Central memory CD8-positive, alpha-beta T cell (primary cell): ENCODE measurements at regions not wholly inside any gene's neighbourhood (a gene's known extent, or its start where the extent isn't known, plus 50 kb on each side); places are given as distances from the start of the nearest gene placed in this dataset.
"Not testable (repeated sequence)": the region's sequence is repeated elsewhere in the genome, so short reads cannot be mapped to it uniquely, and the experiment has no call there.

Experiments
- ATAC-seq: fragments of 150-1000 bp; cut with Tn5 transposase; replicated peaks from 2 replicates; pipeline ENCODE4 v1.10.0; 2022; ENCODE audit warnings: mild to moderate bottlenecking, moderate FRiP score, moderate number of reproducible peaks; ENCODE audit not compliant: poor library complexity, severe bottlenecking; ENCODE audit errors: extremely low read depth
- DNase-seq, 2 donors: peaks; one replicate each; pipeline ENCODE4 v3.0.0; 2021; ENCODE audit warnings: low spot score in 2 of 2
- H3K27ac Mint-ChIP-seq: one replicate; pipeline ENCODE4 v1.8.0; 2022; ENCODE audit warnings: low read depth, mild to moderate bottlenecking, moderate library complexity, mixed read lengths
- H3K27me3 Mint-ChIP-seq: one replicate; pipeline ENCODE4 v1.8.0; 2022; ENCODE audit warnings: mixed read lengths
- H3K36me3 Mint-ChIP-seq: one replicate; pipeline ENCODE4 v1.8.0; 2022; ENCODE audit warnings: mild to moderate bottlenecking, moderate library complexity, mixed read lengths; ENCODE audit not compliant: insufficient read depth
- H3K4me1 Mint-ChIP-seq: one replicate; pipeline ENCODE4 v1.8.0; 2022; ENCODE audit warnings: mixed read lengths
- H3K4me3 Mint-ChIP-seq: one replicate; pipeline ENCODE4 v1.8.0; 2022; ENCODE audit warnings: mild to moderate bottlenecking, moderate library complexity, mixed read lengths
- H3K9me3 Mint-ChIP-seq: one replicate; pipeline ENCODE4 v1.8.0; 2022; ENCODE audit warnings: mixed read lengths

- no peak for ATAC-seq
- no peak for DNase-seq
- H3K27ac Mint-ChIP-seq: peak overlapping the region; percentile 46
- no peaks in the 10 kb centered on the region for H3K9me3 Mint-ChIP-seq
- H3K36me3 Mint-ChIP-seq: peaks cover 4% of the 10 kb centered on the region
- no peaks in the 10 kb centered on the region for H3K27me3 Mint-ChIP-seq
- H3K4me1 Mint-ChIP-seq: peaks cover 65% of the 10 kb centered on the region
- no peak overlapping the region for H3K4me3 Mint-ChIP-seq
Measured at GRCh38 chrX:65921363-65921762, 118.5 kb downstream of the VSIG4 start.

GRCh38 chrX:65920620-65921019, 119.3 kb downstream of the VSIG4 start:
- Mint-ChIP-seq H3K9me3 (no peaks in the 10 kb centered on the region), H3K27me3 (no peaks in the 10 kb centered on the region), H3K36me3 (peaks cover 4% of the 10 kb centered on the region), H3K27ac (no peak overlapping the region), H3K4me3 (no peak overlapping the region), H3K4me1 (peaks cover 58% of the 10 kb centered on the region)
- DNase-seq: no peak
- no peak for ATAC-seq

- Mint-ChIP-seq H3K27ac (no peak overlapping the region), H3K27me3 (no peaks in the 10 kb centered on the region), H3K4me3 (no peak overlapping the region), H3K36me3 (no peaks in the 10 kb centered on the region), H3K4me1 (no peaks in the 10 kb centered on the region), H3K9me3 (no peaks in the 10 kb centered on the region)
- DNase-seq (no peak), ATAC-seq (no peak)
Measured at GRCh38 chrX:65910899-65911298, 129.0 kb downstream of the VSIG4 start.

- no peaks in the 10 kb centered on the region for H3K36me3 Mint-ChIP-seq
- no peak overlapping the region for H3K27ac Mint-ChIP-seq
- peaks cover 12% of the 10 kb centered on the region for H3K4me1 Mint-ChIP-seq
- DNase-seq (no peak), ATAC-seq (no peak)
- no peaks in the 10 kb centered on the region for H3K9me3 Mint-ChIP-seq
- no peak overlapping the region for H3K4me3 Mint-ChIP-seq
- no peaks in the 10 kb centered on the region for H3K27me3 Mint-ChIP-seq
Measured at GRCh38 chrX:65903750-65904149, 136.1 kb downstream of the VSIG4 start.

- H3K4me3 Mint-ChIP-seq: no peak overlapping the region
- no peak for DNase-seq
- ATAC-seq: no peak
- no peaks in the 10 kb centered on the region for H3K9me3 Mint-ChIP-seq
- peaks cover 12% of the 10 kb centered on the region for H3K4me1 Mint-ChIP-seq
- H3K27me3 Mint-ChIP-seq: no peaks in the 10 kb centered on the region
- H3K27ac Mint-ChIP-seq: no peak overlapping the region
- H3K36me3 Mint-ChIP-seq: no peaks in the 10 kb centered on the region
Measured at GRCh38 chrX:65902011-65902410, 137.9 kb downstream of the VSIG4 start.

GRCh38 chrX:65900850-65901844, 138.7 kb downstream of the VSIG4 start:
- Mint-ChIP-seq H3K27me3 (no peaks in the 10 kb centered on the region), H3K36me3 (no peaks in the 10 kb centered on the region), H3K4me3 (no peak overlapping the region), H3K9me3 (no peaks in the 10 kb centered on the region), H3K27ac (no peak overlapping the region), H3K4me1 (peaks cover 12% of the 10 kb centered on the region)
- DNase-seq: no peak
- no peak for ATAC-seq

- Mint-ChIP-seq H3K4me1 (peaks cover 33% of the 10 kb centered on the region), H3K36me3 (peaks cover 2% of the 10 kb centered on the region), H3K9me3 (no peaks in the 10 kb centered on the region), H3K27me3 (no peaks in the 10 kb centered on the region), H3K27ac (no peak overlapping the region), H3K4me3 (no peak overlapping the region)
- DNase-seq (peak; percentile 12 to 16), ATAC-seq (peak; percentile 43)
Measured at GRCh38 chrX:65894133-65894532, 145.7 kb downstream of the VSIG4 start.

GRCh38 chrX:65891817-65892216, 148.1 kb downstream of the VSIG4 start:
- Mint-ChIP-seq H3K27ac (peak overlapping the region; percentile 2), H3K4me3 (peak overlapping the region; percentile 55), H3K4me1 (peaks cover 33% of the 10 kb centered on the region)
- DNase-seq, ATAC-seq, H3K27me3 Mint-ChIP-seq, H3K9me3 Mint-ChIP-seq, H3K36me3 Mint-ChIP-seq: not testable (repeated sequence)

GRCh38 chrX:65888150-65888549, 151.7 kb downstream of the VSIG4 start:
- peaks cover 27% of the 10 kb centered on the region for H3K4me1 Mint-ChIP-seq
- H3K27me3 Mint-ChIP-seq, DNase-seq, ATAC-seq, H3K27ac Mint-ChIP-seq, H3K4me3 Mint-ChIP-seq, H3K9me3 Mint-ChIP-seq, H3K36me3 Mint-ChIP-seq: not testable (repeated sequence)

GRCh38 chrX:65883556-65883955, 156.3 kb downstream of the VSIG4 start:
- H3K36me3 Mint-ChIP-seq: no peaks in the 10 kb centered on the region
- H3K9me3 Mint-ChIP-seq: no peaks in the 10 kb centered on the region
- DNase-seq: no peak
- no peak for ATAC-seq
- no peak overlapping the region for H3K27ac Mint-ChIP-seq
- no peaks in the 10 kb centered on the region for H3K27me3 Mint-ChIP-seq
- peaks cover 13% of the 10 kb centered on the region for H3K4me1 Mint-ChIP-seq
- H3K4me3 Mint-ChIP-seq: no peak overlapping the region

GRCh38 chrX:65879977-65880799, 159.7 kb downstream of the VSIG4 start:
- H3K27ac Mint-ChIP-seq: no peak overlapping the region
- no peaks in the 10 kb centered on the region for H3K9me3 Mint-ChIP-seq
- no peaks in the 10 kb centered on the region for H3K36me3 Mint-ChIP-seq
- peaks cover 24% of the 10 kb centered on the region for H3K4me1 Mint-ChIP-seq
- H3K4me3 Mint-ChIP-seq: no peak overlapping the region
- H3K27me3 Mint-ChIP-seq: no peaks in the 10 kb centered on the region
- no peak for ATAC-seq
- no peak for DNase-seq

GRCh38 chrX:65878456-65878855, 161.4 kb downstream of the VSIG4 start:
- no peak overlapping the region for H3K27ac Mint-ChIP-seq
- H3K9me3 Mint-ChIP-seq: no peaks in the 10 kb centered on the region
- no peaks in the 10 kb centered on the region for H3K36me3 Mint-ChIP-seq

More at GRCh38 chrX:65878456-65878855, 161.4 kb downstream of the VSIG4 start:
- Mint-ChIP-seq H3K27me3 (no peaks in the 10 kb centered on the region), H3K4me3 (no peak overlapping the region), H3K4me1 (peaks cover 36% of the 10 kb centered on the region)
- no peak for ATAC-seq
- no peak for DNase-seq
